H1 (cell line): ENCODE measurements at regions not wholly inside any gene's neighbourhood (a gene's known extent, or its start where the extent isn't known, plus 50 kb on each side); places are given as distances from the start of the nearest gene placed in this dataset.

Experiments
- CTCF ChIA-PET: fragments of 300-600 bp; sonication (Branson Sonifier 250); formaldehyde crosslinking; loops from one replicate; lab custom pipeline; 2021; ENCODE audit not compliant: partially characterized antibody; lab: Charles Lee
- POLR2A ChIA-PET: fragments of 300-600 bp; sonication (Branson Sonifier 250); formaldehyde crosslinking; loops from one replicate; lab custom pipeline; 2021; ENCODE audit warnings: inconsistent platforms; ENCODE audit not compliant: partially characterized antibody; lab: Charles Lee
- DNase-seq, 2 experiments: peaks; one replicate each; pipeline versions ENCODE4 v3.0.0 to v3.0.0-alpha.2; 2010 to 2022; ENCODE audit warnings: low spot score in 2 of 2, low read depth in 1 of 2, mixed read lengths in 1 of 2
- FAIRE-seq: peaks from 2 replicates; lab custom pipeline; 2011; peaks lifted over from hg19 to GRCh38; lab: Jason Lieb, UNC
- H2AFZ ChIP-seq: 2 replicates; pipeline ENCODE4 v1.8.1; 2012; ENCODE audit warnings: low read length, inconsistent platforms
- H2AK5ac ChIP-seq: 2 replicates; pipeline ENCODE4 v1.6.1; 2013; ENCODE audit warnings: low read depth, low read length
- H2BK120ac ChIP-seq: replicated peaks from 2 replicates; pipeline ENCODE3; 2013; ENCODE audit warnings: low read depth, low read length, inconsistent platforms
- H2BK12ac ChIP-seq: 2 replicates; pipeline ENCODE4 v1.6.1; 2013; ENCODE audit warnings: low read depth, low read length
- H2BK15ac ChIP-seq: 2 replicates; pipeline ENCODE4 v1.6.1; 2013; ENCODE audit warnings: low read length
- H2BK20ac ChIP-seq: 2 replicates; pipeline ENCODE4 v1.6.1; 2013; ENCODE audit warnings: low read length
- H2BK5ac ChIP-seq: 2 replicates; pipeline ENCODE4 v1.6.1; 2013; ENCODE audit warnings: low read depth, low read length
- H3K14ac ChIP-seq: 2 replicates; pipeline ENCODE4 v1.6.1; 2013; ENCODE audit warnings: inconsistent platforms; ENCODE audit not compliant: insufficient read length
- H3K18ac ChIP-seq: 2 replicates; pipeline ENCODE4 v1.6.1; 2013; ENCODE audit warnings: low read length; ENCODE audit errors: extremely low read depth
- H3K23ac ChIP-seq: 2 replicates; pipeline ENCODE4 v1.6.1; 2013; ENCODE audit warnings: inconsistent platforms; ENCODE audit not compliant: insufficient read length
- H3K23me2 ChIP-seq: 2 replicates; pipeline ENCODE4 v1.6.1; 2013; ENCODE audit warnings: low read depth, low read length
- H3K27ac ChIP-seq: 2 replicates; pipeline ENCODE4 v1.6.1; 2011; ENCODE audit warnings: low read depth, low read length, inconsistent platforms
- H3K27me3 ChIP-seq, 4 experiments: replicated peaks in 1 of 4; 1 replicate in 1 of 4; 2 replicates in 3 of 4; pipeline versions ENCODE4 v1.6.1 to v1.8.1; 2011 to 2013; ENCODE audit warnings: low read length in 3 of 4, mild to moderate bottlenecking in 3 of 4, inconsistent platforms in 2 of 4, mixed read lengths in 2 of 4, moderate library complexity in 1 of 4; ENCODE audit not compliant: control insufficient read depth in 3 of 4, insufficient read depth in 3 of 4; ENCODE audit errors: extremely low read depth in 1 of 4
- H3K36me3 ChIP-seq, 4 experiments: 2 replicates each; pipeline versions ENCODE4 v1.6.1 to v1.8.1; 2011 to 2013; ENCODE audit warnings: mild to moderate bottlenecking in 4 of 4, low read length in 3 of 4, moderate library complexity in 2 of 4, control low read depth in 1 of 4, inconsistent platforms in 1 of 4; ENCODE audit not compliant: insufficient read depth in 4 of 4, control insufficient read depth in 2 of 4
- H3K4ac ChIP-seq: replicated peaks from 2 replicates; pipeline ENCODE3; 2013; ENCODE audit warnings: low read length, low read depth, mixed read lengths, inconsistent platforms; ENCODE audit not compliant: insufficient read length
- H3K4me1 ChIP-seq, 4 experiments: replicated peaks in 1 of 4; 1 replicate in 1 of 4; 2 replicates in 3 of 4; pipeline versions ENCODE4 v1.6.1 to v1.8.1; 2011 to 2013; ENCODE audit warnings: low read length in 3 of 4, inconsistent platforms in 2 of 4, mixed read lengths in 1 of 4; ENCODE audit not compliant: insufficient read depth in 4 of 4, control insufficient read depth in 3 of 4
- H3K4me2 ChIP-seq, 2 experiments: 2 replicates each; pipeline versions ENCODE4 v1.6.1 to v1.8.1; 2011 to 2013; ENCODE audit warnings: low read depth in 2 of 2, low read length in 2 of 2, control low read depth in 1 of 2, inconsistent platforms in 1 of 2, mild to moderate bottlenecking in 1 of 2; ENCODE audit not compliant: insufficient read depth in 1 of 2
- H3K4me3 ChIP-seq, 4 experiments: fragments of 200-600, 300-600 bp in 1 of 4; sonication (generic), shearing (Covaris generic), sonication (Bioruptor Twin) in 1 of 4; 2 replicates each; pipeline versions ENCODE4 v1.5.1 to v1.8.1; 2011 to 2016; ENCODE audit warnings: low read length in 4 of 4, low read depth in 3 of 4, control low read depth in 2 of 4, inconsistent platforms in 2 of 4, mild to moderate bottlenecking in 2 of 4, mixed read lengths in 1 of 4, moderate library complexity in 1 of 4; ENCODE audit not compliant: insufficient read depth in 2 of 4; ENCODE audit errors: extremely low read depth in 1 of 4
- H3K56ac ChIP-seq: replicated peaks from 2 replicates; pipeline ENCODE3; 2013; ENCODE audit warnings: low read depth, mild to moderate bottlenecking, mixed read lengths, low read length, inconsistent platforms; ENCODE audit not compliant: insufficient read length
- H3K79me1 ChIP-seq: 2 replicates; pipeline ENCODE4 v1.6.1; 2013; ENCODE audit warnings: low read depth, low read length, control low read depth
- H3K79me2 ChIP-seq, 2 experiments: 2 replicates each; pipeline versions ENCODE4 v1.6.1 to v1.8.1; 2012 to 2013; ENCODE audit warnings: low read length in 2 of 2, mild to moderate bottlenecking in 2 of 2, inconsistent platforms in 1 of 2; ENCODE audit not compliant: insufficient read depth in 2 of 2, control insufficient read depth in 1 of 2
- H3K9ac ChIP-seq, 4 experiments: replicated peaks in 1 of 4; 1 replicate in 1 of 4; 2 replicates in 3 of 4; pipeline versions ENCODE4 v1.6.1 to v1.8.1; 2011 to 2013; ENCODE audit warnings: low read depth in 3 of 4, low read length in 3 of 4, control low read depth in 2 of 4, mild to moderate bottlenecking in 2 of 4, moderate library complexity in 2 of 4, inconsistent platforms in 1 of 4; ENCODE audit errors: extremely low read depth in 1 of 4
- H3K9me3 ChIP-seq, 2 experiments: 2 replicates each; pipeline versions ENCODE4 v1.6.1 to v1.8.1; 2012 to 2013; ENCODE audit warnings: mild to moderate bottlenecking in 2 of 2, moderate library complexity in 2 of 2, control low read depth in 1 of 2, inconsistent platforms in 1 of 2, low read depth in 1 of 2, low read length in 1 of 2, mixed read lengths in 1 of 2; ENCODE audit not compliant: insufficient read depth in 2 of 2
- H4K20me1 ChIP-seq, 2 experiments: replicated peaks in 1 of 2; 2 replicates each; pipeline versions ENCODE3 to v1.8.1; 2011 to 2013; ENCODE audit warnings: inconsistent platforms in 2 of 2, low read length in 2 of 2, mild to moderate bottlenecking in 1 of 2; ENCODE audit not compliant: insufficient read depth in 2 of 2, control insufficient read depth in 1 of 2
- H4K5ac ChIP-seq: 2 replicates; pipeline ENCODE4 v1.6.1; 2013; ENCODE audit warnings: low read length, low read depth, mixed read lengths, inconsistent platforms; ENCODE audit not compliant: insufficient read length
- H4K8ac ChIP-seq: 2 replicates; pipeline ENCODE4 v1.8.0; 2013; ENCODE audit warnings: mild to moderate bottlenecking, moderate library complexity, low read length, inconsistent platforms; ENCODE audit not compliant: insufficient read depth; ENCODE audit errors: extremely low read depth
- H4K91ac ChIP-seq: replicated peaks from 2 replicates; pipeline ENCODE3; 2013; ENCODE audit warnings: low read length, mixed read lengths, inconsistent platforms; ENCODE audit not compliant: insufficient read length
- CTBP2 ChIP-seq: IDR thresholded peaks from 2 replicates; pipeline ENCODE4 v1.7.0; 2011; ENCODE audit warnings: borderline replicate concordance, mild to moderate bottlenecking, moderate library complexity, mixed read lengths, low read length; ENCODE audit not compliant: insufficient read depth, insufficient read length
- EP300 ChIP-seq, 2 experiments: IDR thresholded peaks; 1 replicate in 1 of 2; 2 replicates in 1 of 2; pipeline ENCODE4 v1.6.1; 2011 to 2012; ENCODE audit warnings: low read depth in 2 of 2, low read length in 2 of 2, mild to moderate bottlenecking in 2 of 2, borderline replicate concordance in 1 of 2, inconsistent platforms in 1 of 2, moderate library complexity in 1 of 2
- HDAC6 ChIP-seq: IDR thresholded peaks from one replicate; pipeline ENCODE4 v1.7.1; 2012; ENCODE audit warnings: low read depth, mild to moderate bottlenecking, inconsistent platforms, low read length, moderate library complexity
- JUND ChIP-seq: IDR thresholded peaks from 2 replicates; pipeline ENCODE4 v1.6.1; 2011; ENCODE audit warnings: mild to moderate bottlenecking, improper control_type of control experiment, low read length
- NANOG ChIP-seq: IDR thresholded peaks from 2 replicates; pipeline ENCODE4 v1.6.1; 2011; ENCODE audit warnings: low read length, low read depth, mild to moderate bottlenecking, inconsistent platforms; ENCODE audit not compliant: insufficient read depth, poor library complexity, severe bottlenecking
- POLR2A ChIP-seq, 2 experiments: IDR thresholded peaks; 1 replicate in 1 of 2; 2 replicates in 1 of 2; pipeline ENCODE4 v1.6.1; 2011; ENCODE audit warnings: low read depth in 2 of 2, low read length in 2 of 2, mild to moderate bottlenecking in 2 of 2; ENCODE audit errors: control extremely low read depth in 1 of 2
- SIRT6 ChIP-seq: IDR thresholded peaks from one replicate; pipeline ENCODE4 v1.7.1; 2012; ENCODE audit warnings: low read length, inconsistent platforms
- SRF ChIP-seq: IDR thresholded peaks from 2 replicates; pipeline ENCODE4 v1.6.1; 2011; ENCODE audit warnings: mild to moderate bottlenecking, low read depth, low read length, moderate library complexity
- SUZ12 ChIP-seq: fragments of 200-600 bp; sonication (generic); IDR thresholded peaks from 2 replicates; pipeline ENCODE4 v1.6.1; 2012; ENCODE audit warnings: mild to moderate bottlenecking, inconsistent platforms, low read length, moderate library complexity, mixed read lengths
- WGBS, 2 experiments: shearing (Covaris generic) in 1 of 2; methylation state at CpG; one replicate each; pipeline versions ENCODE4 v1.1.6 to v1.1.7; 2013 to 2015; ENCODE audit warnings: low lambda C conversion rate in 2 of 2, mixed read lengths in 2 of 2, inconsistent platforms in 1 of 2, low coverage in 1 of 2, missing lambda C conversion rate in 1 of 2; ENCODE audit not compliant: insufficient replicate concordance in 2 of 2, insufficient coverage in 1 of 2, insufficient read length in 1 of 2; ENCODE audit errors: extremely low coverage in 1 of 2, missing lambda C conversion rate in 1 of 2; 5-methylcytosine and 5-hydroxymethylcytosine counted together
- TF ChIP-seq, protein P1 (sequence below): IDR thresholded peaks from 2 replicates; pipeline ENCODE4 v1.6.1; 2012; ENCODE audit warnings: inconsistent platforms

DNA sequence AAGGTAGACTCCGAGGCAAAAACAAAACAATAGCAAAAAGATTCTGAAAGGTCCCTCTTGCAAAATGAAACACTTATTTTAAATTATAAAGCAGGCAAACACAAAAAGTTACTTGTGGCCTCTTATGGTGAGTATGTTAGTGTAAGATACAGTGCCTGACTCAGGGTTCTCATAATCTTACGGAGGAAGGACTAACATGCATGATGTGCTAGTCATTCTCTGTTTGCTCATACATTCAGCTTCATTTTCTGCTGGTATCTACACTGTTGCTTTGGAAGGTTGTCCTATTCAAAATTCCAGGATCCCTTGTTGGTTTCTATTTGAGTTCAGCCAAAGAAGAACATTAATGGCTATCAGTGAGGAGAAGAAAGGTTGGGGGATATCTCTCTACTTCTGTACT, 249.1 kb upstream of the FAM47A start:
- H4K8ac ChIP-seq, result no peak overlapping the region
- H3K23ac ChIP-seq, result no peak overlapping the region
- WGBS, 2 experiments, result 90% methylated on average over 2 of the region's 2 CpGs; no CpG with 5 or more reads in 1 of the 2 experiments
- no peaks in the 10 kb centered on the region for H3K36me3 ChIP-seq
- CTCF ChIA-PET, result no interaction called here
- no peak overlapping the region for H3K4me3 ChIP-seq
- H2BK120ac ChIP-seq, result no peak overlapping the region
- DNase-seq (no peak), FAIRE-seq (no peak)
- H3K4ac ChIP-seq, result no peak overlapping the region
- no peaks in the 10 kb centered on the region for H3K27me3 ChIP-seq
- H2BK5ac ChIP-seq, result no peak overlapping the region
- H2BK12ac ChIP-seq, result no peak overlapping the region
- H3K9me3 ChIP-seq, result no peaks in the 10 kb centered on the region
- no peaks in the 10 kb centered on the region for H3K23me2 ChIP-seq
- no peak overlapping the region for H3K9ac ChIP-seq
- no peaks in the 10 kb centered on the region for H4K20me1 ChIP-seq
- no peak overlapping the region for H3K4me2 ChIP-seq
- H2AFZ ChIP-seq, result no peak overlapping the region
- H3K56ac ChIP-seq, result no peak overlapping the region
- H3K4me1 ChIP-seq, result no peaks in the 10 kb centered on the region
- H3K79me1 ChIP-seq, result no peaks in the 10 kb centered on the region
- no peaks in the 10 kb centered on the region for H3K79me2 ChIP-seq
- no peak overlapping the region for H3K18ac ChIP-seq
- H3K14ac ChIP-seq, result no peak overlapping the region
- no peak overlapping the region for H2AK5ac ChIP-seq
- H3K27ac ChIP-seq, result no peak overlapping the region
- H4K91ac ChIP-seq, result no peak overlapping the region
- POLR2A ChIA-PET, result no interaction called here
- no peak overlapping the region for H2BK15ac ChIP-seq
- H4K5ac ChIP-seq, result no peak overlapping the region
- no peak overlapping the region for H2BK20ac ChIP-seq
- no peak for TF ChIP-seq HDAC6
- TF ChIP-seq EP300 (IDR thresholded peaks at IDR 0.05; ENCODE audit: borderline replicate concordance in 1 of 2, low read depth in 2 of 2, low read length in 2 of 2), result no peak
- no peak for TF ChIP-seq SUZ12
- no peak for TF ChIP-seq NANOG
- no peak for TF ChIP-seq CTBP2
- no peak for TF ChIP-seq POLR2A (IDR thresholded peaks at IDR 0.05; ENCODE audit: control extremely low read depth in 1 of 2, low read depth in 2 of 2, low read length in 2 of 2)
- TF ChIP-seq, protein P1, sequence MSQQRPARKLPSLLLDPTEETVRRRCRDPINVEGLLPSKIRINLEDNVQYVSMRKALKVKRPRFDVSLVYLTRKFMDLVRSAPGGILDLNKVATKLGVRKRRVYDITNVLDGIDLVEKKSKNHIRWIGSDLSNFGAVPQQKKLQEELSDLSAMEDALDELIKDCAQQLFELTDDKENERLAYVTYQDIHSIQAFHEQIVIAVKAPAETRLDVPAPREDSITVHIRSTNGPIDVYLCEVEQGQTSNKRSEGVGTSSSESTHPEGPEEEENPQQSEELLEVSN, result no peak
- no peak for TF ChIP-seq JUND
- no peak for TF ChIP-seq SIRT6
- TF ChIP-seq SRF, result no peak
